ENCODE measurements at regions not wholly inside any gene's neighbourhood (a gene's known extent, or its start where the extent isn't known, plus 50 kb on each side); places are given as distances from the start of the nearest gene placed in this dataset.
"Not testable (repeated sequence)": the region's sequence is repeated elsewhere in the genome, so short reads cannot be mapped to it uniquely, and the experiment has no call there.

- DNase-seq (ENCODE audit: extremely low read depth in 1 of 11, low read depth in 9 of 11, low spot score in 4 of 11): no peak
These were observed 123.2 kb upstream of the TMEM170B start for GRCh38 chr6:11414176-11414963.

- DNase-seq (ENCODE audit: extremely low read depth in 1 of 11, low read depth in 9 of 11, low spot score in 4 of 11): no peak
These were observed 123.8 kb upstream of the TMEM170B start for GRCh38 chr6:11413728-11414127.

- no peak for DNase-seq (ENCODE audit: extremely low read depth in 1 of 11, low read depth in 9 of 11, low spot score in 4 of 11)
These were observed 124.3 kb upstream of the TMEM170B start for GRCh38 chr6:11413117-11413687.

- no peak for DNase-seq (ENCODE audit: extremely low read depth in 1 of 11, low read depth in 9 of 11, low spot score in 4 of 11)
These were observed 124.9 kb upstream of the TMEM170B start for GRCh38 chr6:11412616-11413015.

GRCh38 chr6:11412011-11412424 lies 125.5 kb upstream of the TMEM170B start:
- no peak for DNase-seq (ENCODE audit: extremely low read depth in 1 of 11, low read depth in 9 of 11, low spot score in 4 of 11)

GRCh38 chr6:11411593-11411992 lies 126.0 kb upstream of the TMEM170B start:
- DNase-seq (ENCODE audit: extremely low read depth in 1 of 11, low read depth in 9 of 11, low spot score in 4 of 11): no peak

GRCh38 chr6:11410539-11411307 lies 126.8 kb upstream of the TMEM170B start:
- DNase-seq (ENCODE audit: extremely low read depth in 1 of 11, low read depth in 9 of 11, low spot score in 4 of 11): no peak

GRCh38 chr6:11409371-11409770 lies 128.2 kb upstream of the TMEM170B start:
- DNase-seq (ENCODE audit: extremely low read depth in 1 of 11, low read depth in 9 of 11, low spot score in 4 of 11): no peak

- DNase-seq (ENCODE audit: extremely low read depth in 1 of 11, low read depth in 9 of 11, low spot score in 4 of 11): no peak
These were observed 130.1 kb upstream of the TMEM170B start for GRCh38 chr6:11407414-11407813.

GRCh38 chr6:11404838-11405237 lies 132.7 kb upstream of the TMEM170B start:
- DNase-seq (ENCODE audit: extremely low read depth in 1 of 11, low read depth in 9 of 11, low spot score in 4 of 11): no peak

GRCh38 chr6:11404081-11404480 lies 133.5 kb upstream of the TMEM170B start:
- DNase-seq (ENCODE audit: extremely low read depth in 1 of 11, low read depth in 9 of 11, low spot score in 4 of 11): no peak

GRCh38 chr6:11403035-11403601 lies 134.4 kb upstream of the TMEM170B start:
- no peak for DNase-seq (ENCODE audit: extremely low read depth in 1 of 11, low read depth in 9 of 11, low spot score in 4 of 11)

GRCh38 chr6:11402581-11402980 lies 135.0 kb upstream of the TMEM170B start:
- DNase-seq (ENCODE audit: extremely low read depth in 1 of 11, low read depth in 9 of 11, low spot score in 4 of 11): not testable (repeated sequence)

GRCh38 chr6:11401954-11402353 lies 135.6 kb upstream of the TMEM170B start:
- not testable (repeated sequence) for DNase-seq (ENCODE audit: extremely low read depth in 1 of 11, low read depth in 9 of 11, low spot score in 4 of 11)

GRCh38 chr6:11398451-11399326 lies 138.9 kb upstream of the TMEM170B start:
- no peak for DNase-seq (ENCODE audit: extremely low read depth in 1 of 11, low read depth in 9 of 11, low spot score in 4 of 11)

GRCh38 chr6:11397622-11398450 lies 139.7 kb upstream of the TMEM170B start:
- no peak for DNase-seq (ENCODE audit: extremely low read depth in 1 of 11, low read depth in 9 of 11, low spot score in 4 of 11)

- DNase-seq (ENCODE audit: extremely low read depth in 1 of 11, low read depth in 9 of 11, low spot score in 4 of 11): no peak
These were observed 140.7 kb upstream of the TMEM170B start for GRCh38 chr6:11396860-11397259.
